ENCODE measurements at regions not wholly inside any gene's neighbourhood (a gene's known extent, or its start where the extent isn't known, plus 50 kb on each side); places are given as distances from the start of the nearest gene placed in this dataset.
"Not testable (repeated sequence)": the region's sequence is repeated elsewhere in the genome, so short reads cannot be mapped to it uniquely, and the experiment has no call there.

- Histone ChIP-seq H3K27me3 (ENCODE audit: insufficient read depth, low read depth) (no peaks in the 10 kb centered on the region), H2AFZ (ENCODE audit: low read depth) (no peak overlapping the region), H3K4me1 (ENCODE audit: low read depth, poor library complexity, severe bottlenecking) (no peaks in the 10 kb centered on the region), H3K36me3 (ENCODE audit: insufficient read depth) (no peaks in the 10 kb centered on the region), H3K79me2 (ENCODE audit: insufficient read depth, low read depth) (no peaks in the 10 kb centered on the region), H4K20me1 (ENCODE audit: insufficient read depth) (no peaks in the 10 kb centered on the region), H3K4me3 (IDR thresholded peaks at IDR 0.05; ENCODE audit: insufficient read depth, low read depth, low read length) (no peak overlapping the region), H3K27ac (no peak overlapping the region), H3K4me2 (no peak overlapping the region), H3K9ac (no peak overlapping the region)
- no peak for TF ChIP-seq CTCF (conservative IDR thresholded peaks at IDR 0.05; ENCODE audit: low read depth, low read length)
These were observed 405.9 kb downstream of the CNTNAP4 start for GRCh38 chr16:76683051-76683450.

GRCh38 chr16:76696876-76697275 is 419.7 kb downstream of the CNTNAP4 start:
- H3K4me1 ChIP-seq (ENCODE audit: low read depth, poor library complexity, severe bottlenecking), result no peaks in the 10 kb centered on the region
- H3K27ac ChIP-seq, result no peak overlapping the region
- no peak overlapping the region for H3K9ac ChIP-seq
- H4K20me1 ChIP-seq (ENCODE audit: insufficient read depth), result no peaks in the 10 kb centered on the region
- no peak overlapping the region for H3K4me3 ChIP-seq (IDR thresholded peaks at IDR 0.05; ENCODE audit: insufficient read depth, low read depth, low read length)
- no peaks in the 10 kb centered on the region for H3K27me3 ChIP-seq (ENCODE audit: insufficient read depth, low read depth)
- TF ChIP-seq CTCF (conservative IDR thresholded peaks at IDR 0.05; ENCODE audit: low read depth, low read length), result no peak
- H3K36me3 ChIP-seq (ENCODE audit: insufficient read depth), result no peaks in the 10 kb centered on the region
- H2AFZ ChIP-seq (ENCODE audit: low read depth), result no peak overlapping the region
- no peak overlapping the region for H3K4me2 ChIP-seq
- H3K79me2 ChIP-seq (ENCODE audit: insufficient read depth, low read depth), result no peaks in the 10 kb centered on the region

GRCh38 chr16:76705892-76706291 is 428.7 kb downstream of the CNTNAP4 start:
- H3K4me2 ChIP-seq, result no peak overlapping the region
- no peak overlapping the region for H3K4me3 ChIP-seq (IDR thresholded peaks at IDR 0.05; ENCODE audit: insufficient read depth, low read depth, low read length)
- H3K27ac ChIP-seq, result no peak overlapping the region
- no peaks in the 10 kb centered on the region for H3K79me2 ChIP-seq (ENCODE audit: insufficient read depth, low read depth)
- TF ChIP-seq CTCF (conservative IDR thresholded peaks at IDR 0.05; ENCODE audit: low read depth, low read length), result no peak
- H3K9ac ChIP-seq, result no peak overlapping the region
- H3K27me3 ChIP-seq (ENCODE audit: insufficient read depth, low read depth), result no peaks in the 10 kb centered on the region
- no peaks in the 10 kb centered on the region for H3K4me1 ChIP-seq (ENCODE audit: low read depth, poor library complexity, severe bottlenecking)
- H3K36me3 ChIP-seq (ENCODE audit: insufficient read depth), result no peaks in the 10 kb centered on the region
- H2AFZ ChIP-seq (ENCODE audit: low read depth), result no peak overlapping the region
- H4K20me1 ChIP-seq (ENCODE audit: insufficient read depth), result no peaks in the 10 kb centered on the region

- TF ChIP-seq CTCF (conservative IDR thresholded peaks at IDR 0.05; ENCODE audit: low read depth, low read length), result no peak
These were observed 436.0 kb downstream of the CNTNAP4 start for GRCh38 chr16:76713191-76713590.

GRCh38 chr16:76716251-76716650 is 439.1 kb downstream of the CNTNAP4 start:
- not testable (repeated sequence) for H3K9ac ChIP-seq; H2AFZ ChIP-seq (ENCODE audit: low read depth); H4K20me1 ChIP-seq (ENCODE audit: insufficient read depth); H3K4me3 ChIP-seq (IDR thresholded peaks at IDR 0.05; ENCODE audit: insufficient read depth, low read depth, low read length); H3K4me2 ChIP-seq; H3K36me3 ChIP-seq (ENCODE audit: insufficient read depth); H3K27me3 ChIP-seq (ENCODE audit: insufficient read depth, low read depth); H3K27ac ChIP-seq; H3K4me1 ChIP-seq (ENCODE audit: low read depth, poor library complexity, severe bottlenecking); H3K79me2 ChIP-seq (ENCODE audit: insufficient read depth, low read depth)

More at GRCh38 chr16:76713191-76713590, 436.0 kb downstream of the CNTNAP4 start:
- no peak overlapping the region for H3K4me2 ChIP-seq
- H3K79me2 ChIP-seq (ENCODE audit: insufficient read depth, low read depth), result no peaks in the 10 kb centered on the region
- no peaks in the 10 kb centered on the region for H3K27me3 ChIP-seq (ENCODE audit: insufficient read depth, low read depth)
- no peaks in the 10 kb centered on the region for H3K4me1 ChIP-seq (ENCODE audit: low read depth, poor library complexity, severe bottlenecking)
- no peaks in the 10 kb centered on the region for H4K20me1 ChIP-seq (ENCODE audit: insufficient read depth)
- H3K9ac ChIP-seq, result no peak overlapping the region
- H3K36me3 ChIP-seq (ENCODE audit: insufficient read depth), result no peaks in the 10 kb centered on the region
- H3K27ac ChIP-seq, result no peak overlapping the region
- H3K4me3 ChIP-seq (IDR thresholded peaks at IDR 0.05; ENCODE audit: insufficient read depth, low read depth, low read length), result no peak overlapping the region
- H2AFZ ChIP-seq (ENCODE audit: low read depth), result no peak overlapping the region

Measured in KMS-11 (cell line).